ENCODE measurements at regions not wholly inside any gene's neighbourhood (a gene's known extent, or its start where the extent isn't known, plus 50 kb on each side); places are given as distances from the start of the nearest gene placed in this dataset.

- TF ChIP-seq CTCF (conservative IDR thresholded peaks at IDR 0.05; ENCODE audit: low read depth in 2 of 2) = no peak
- no peak for TF ChIP-seq CREB1 (CRISPR knock-in tag; IDR thresholded peaks at IDR 0.05; ENCODE audit: low read depth)
- no peak for TF ChIP-seq POLR2AphosphoS5 (IDR thresholded peaks at IDR 0.05; ENCODE audit: low read depth)
- TF ChIP-seq JUNB (IDR thresholded peaks at IDR 0.05; ENCODE audit: unreplicated experiment) = no peak
- no peak for TF ChIP-seq EZH2 (IDR thresholded peaks at IDR 0.05; ENCODE audit: low read depth, unreplicated experiment)
- TF ChIP-seq EZH2phosphoT487 (IDR thresholded peaks at IDR 0.05; ENCODE audit: unreplicated experiment) = no peak
- TF ChIP-seq REST (IDR thresholded peaks at IDR 0.05; ENCODE audit: unreplicated experiment) = no peak
- no peak for TF ChIP-seq ZNF331 (CRISPR knock-in tag; IDR thresholded peaks at IDR 0.05; ENCODE audit: low read depth)
- no peak for TF ChIP-seq ETS1 (IDR thresholded peaks at IDR 0.05)
- no peak for TF ChIP-seq ZNF462 (CRISPR knock-in tag; IDR thresholded peaks at IDR 0.05)
Measured at GRCh38 chr13:24985896-24986295, 110.0 kb upstream of the PABPC3 start.

Measured in GM23338 (cell line).